HG03097 (cell line): ENCODE measurements at regions not wholly inside any gene's neighbourhood (a gene's known extent, or its start where the extent isn't known, plus 50 kb on each side); places are given as distances from the start of the nearest gene placed in this dataset.
A peak's percentile ranks its signal among the peaks of the same experiment; 100 is the strongest.

Source experiments
- ATAC-seq: cut with Tn5 transposase; IDR thresholded peaks from one replicate; pipeline ENCODE4 v1.9.1; 2021; ENCODE audit not compliant: unreplicated experiment, low FRiP score

- no peak for ATAC-seq
Measured at GRCh38 chr12:90899456-90900182, 55.4 kb downstream of the CCER1 start.

- ATAC-seq: no peak
Measured at GRCh38 chr12:90897986-90898385, 57.0 kb downstream of the CCER1 start.

GRCh38 chr12:90897316-90897715 is 57.7 kb downstream of the CCER1 start:
- ATAC-seq: no peak

- ATAC-seq: no peak
Measured at GRCh38 chr12:90896821-90897220, 58.2 kb downstream of the CCER1 start.

- no peak for ATAC-seq
Measured at GRCh38 chr12:90896164-90896563, 58.8 kb downstream of the CCER1 start.

- no peak for ATAC-seq
Measured at GRCh38 chr12:90888316-90888715, 66.7 kb downstream of the CCER1 start.

- no peak for ATAC-seq
Measured at GRCh38 chr12:90883456-90883855, 71.5 kb downstream of the CCER1 start.

- ATAC-seq: no peak
Measured at GRCh38 chr12:90871726-90872096, 83.3 kb downstream of the CCER1 start.

GRCh38 chr12:90870971-90871725 is 83.8 kb downstream of the CCER1 start:
- ATAC-seq: no peak

- no peak for ATAC-seq
Measured at GRCh38 chr12:90868626-90869025, 86.3 kb downstream of the CCER1 start.

GRCh38 chr12:90859591-90859990 is 95.4 kb downstream of the CCER1 start:
- no peak for ATAC-seq

- no peak for ATAC-seq
Measured at GRCh38 chr12:90858252-90858651, 96.7 kb downstream of the CCER1 start.

- ATAC-seq: no peak
Measured at GRCh38 chr12:90855534-90855933, 99.4 kb downstream of the CCER1 start.

GRCh38 chr12:90854136-90854689 is 100.8 kb downstream of the CCER1 start:
- peak; percentile 67 for ATAC-seq

GRCh38 chr12:90851800-90852718 is 102.9 kb downstream of the CCER1 start:
- ATAC-seq: no peak

GRCh38 chr12:90842477-90842876 is 112.5 kb downstream of the CCER1 start:
- no peak for ATAC-seq

- ATAC-seq: no peak
Measured at GRCh38 chr12:90841336-90841735, 113.6 kb downstream of the CCER1 start.

- no peak for ATAC-seq
Measured at GRCh38 chr12:90839346-90839745, 115.6 kb downstream of the CCER1 start.

- no peak for ATAC-seq
Measured at GRCh38 chr12:90836689-90837088, 118.3 kb downstream of the CCER1 start.

GRCh38 chr12:90833228-90833627 is 121.7 kb downstream of the CCER1 start:
- ATAC-seq: no peak

GRCh38 chr12:90832427-90832826 is 122.5 kb downstream of the CCER1 start:
- no peak for ATAC-seq
